ENCODE measurements at regions not wholly inside any gene's neighbourhood (a gene's known extent, or its start where the extent isn't known, plus 50 kb on each side); places are given as distances from the start of the nearest gene placed in this dataset.

DNA sequence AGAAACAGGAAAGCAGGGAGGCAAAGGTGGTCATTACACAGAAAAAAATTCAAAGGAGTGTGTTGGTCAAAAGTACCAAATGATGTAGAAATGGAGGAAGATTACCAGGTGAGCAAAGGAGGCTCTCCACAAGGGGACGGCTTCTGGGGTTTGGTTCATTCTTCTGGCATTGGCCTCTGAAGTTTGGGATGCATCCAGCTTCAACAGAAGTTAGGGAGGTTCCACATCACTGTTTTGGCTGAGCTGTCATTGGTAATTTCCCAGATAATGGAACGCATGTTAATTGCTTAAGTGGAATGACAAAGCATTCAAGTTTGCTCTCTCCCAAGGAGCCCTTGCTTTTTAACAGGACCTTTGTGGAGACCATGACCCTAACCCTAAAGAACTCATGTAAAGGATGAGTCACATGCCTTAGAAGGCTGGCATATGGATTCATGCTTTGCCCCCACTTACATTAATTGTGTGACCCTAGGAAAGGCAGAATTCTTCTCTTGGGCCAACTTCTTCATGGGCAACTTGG lies 398.6 kb downstream of the GPAM start:
- DNase-seq (ENCODE audit: low read depth) = no peak
- no peak for TF ChIP-seq CTCF (IDR thresholded peaks at IDR 0.05; ENCODE audit: low read depth, low read length, missing control alignments)
- no peak overlapping the region for H3K4me3 ChIP-seq (ENCODE audit: low read depth, low read length)

- H3K4me3 ChIP-seq (ENCODE audit: low read depth, low read length) = no peak overlapping the region
- TF ChIP-seq CTCF (IDR thresholded peaks at IDR 0.05; ENCODE audit: low read depth, low read length, missing control alignments) = no peak
- DNase-seq (ENCODE audit: low read depth) = no peak
Measured at GRCh38 chr10:111785921-111786320, 397.6 kb downstream of the GPAM start.

- DNase-seq (ENCODE audit: low read depth) = no peak
- H3K4me3 ChIP-seq (ENCODE audit: low read depth, low read length) = no peak overlapping the region
- no peak for TF ChIP-seq CTCF (IDR thresholded peaks at IDR 0.05; ENCODE audit: low read depth, low read length, missing control alignments)
Measured at GRCh38 chr10:111789821-111790220, 393.7 kb downstream of the GPAM start.

DNA sequence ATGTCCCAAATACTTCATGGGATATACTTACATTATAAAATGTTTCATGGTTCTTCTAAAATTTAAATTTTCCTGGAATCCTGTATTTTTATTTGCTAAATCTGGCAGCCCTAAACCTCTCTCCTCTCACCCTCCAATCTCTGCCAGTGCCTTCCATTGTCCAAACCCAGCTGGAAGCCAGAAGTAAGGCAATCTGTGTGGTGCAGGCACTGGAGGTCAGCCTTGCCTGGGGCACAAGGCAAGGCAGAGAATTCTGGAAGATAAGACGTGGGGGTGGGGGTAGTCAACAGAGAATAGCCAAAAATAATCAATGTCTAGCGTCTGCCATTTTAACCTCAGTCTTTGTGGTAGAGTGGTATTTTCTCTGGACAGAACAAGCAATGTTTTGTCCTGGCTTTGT lies 381.7 kb downstream of the GPAM start:
- H3K4me3 ChIP-seq (ENCODE audit: low read depth, low read length) = no peak overlapping the region
- TF ChIP-seq CTCF (IDR thresholded peaks at IDR 0.05; ENCODE audit: low read depth, low read length, missing control alignments) = no peak
- DNase-seq (ENCODE audit: low read depth) = no peak

GRCh38 chr10:111804781-111805180 lies 378.8 kb downstream of the GPAM start:
- TF ChIP-seq CTCF (IDR thresholded peaks at IDR 0.05; ENCODE audit: low read depth, low read length, missing control alignments) = no peak
- H3K4me3 ChIP-seq (ENCODE audit: low read depth, low read length) = no peak overlapping the region
- DNase-seq (ENCODE audit: low read depth) = no peak

GRCh38 chr10:111811517-111811916 lies 372.0 kb downstream of the GPAM start:
- TF ChIP-seq CTCF (IDR thresholded peaks at IDR 0.05; ENCODE audit: low read depth, low read length, missing control alignments) = no peak
- H3K4me3 ChIP-seq (ENCODE audit: low read depth, low read length) = no peak overlapping the region
- DNase-seq (ENCODE audit: low read depth) = no peak

GRCh38 chr10:111820471-111820870 lies 363.1 kb downstream of the GPAM start:
- TF ChIP-seq CTCF (IDR thresholded peaks at IDR 0.05; ENCODE audit: low read depth, low read length, missing control alignments) = no peak
- no peak for DNase-seq (ENCODE audit: low read depth)
- H3K4me3 ChIP-seq (ENCODE audit: low read depth, low read length) = no peak overlapping the region

All from GM12864 (cell line).